GM18526 (cell line): ENCODE measurements at regions not wholly inside any gene's neighbourhood (a gene's known extent, or its start where the extent isn't known, plus 50 kb on each side); places are given as distances from the start of the nearest gene placed in this dataset.

Experiments
- POLR2A ChIP-seq: IDR thresholded peaks from 3 replicates; pipeline ENCODE4 v1.6.1; 2011; ENCODE audit not compliant: insufficient read length; ENCODE audit errors: extremely low read depth

GRCh38 chr11:115889712-115890111, 385.5 kb upstream of the CADM1 start:
- TF ChIP-seq POLR2A = no peak

GRCh38 chr11:115887727-115888126, 383.5 kb upstream of the CADM1 start:
- TF ChIP-seq POLR2A = no peak

GRCh38 chr11:115887316-115887715, 383.1 kb upstream of the CADM1 start:
- TF ChIP-seq POLR2A = no peak

GRCh38 chr11:115886422-115886733, 382.2 kb upstream of the CADM1 start:
- no peak for TF ChIP-seq POLR2A

GRCh38 chr11:115885535-115886421, 381.6 kb upstream of the CADM1 start:
- no peak for TF ChIP-seq POLR2A

- no peak for TF ChIP-seq POLR2A
These were observed 380.8 kb upstream of the CADM1 start for GRCh38 chr11:115884800-115885534.

- TF ChIP-seq POLR2A = no peak
These were observed 370.6 kb upstream of the CADM1 start for GRCh38 chr11:115874843-115875242.

GRCh38 chr11:115873813-115874212, 369.6 kb upstream of the CADM1 start:
- TF ChIP-seq POLR2A = no peak

GRCh38 chr11:115872416-115872815, 368.2 kb upstream of the CADM1 start:
- no peak for TF ChIP-seq POLR2A

- TF ChIP-seq POLR2A = no peak
These were observed 367.0 kb upstream of the CADM1 start for GRCh38 chr11:115871161-115871760.

GRCh38 chr11:115869780-115870431, 365.7 kb upstream of the CADM1 start:
- no peak for TF ChIP-seq POLR2A

- no peak for TF ChIP-seq POLR2A
These were observed 364.9 kb upstream of the CADM1 start for GRCh38 chr11:115869131-115869530.

GRCh38 chr11:115860246-115860645, 356.0 kb upstream of the CADM1 start:
- TF ChIP-seq POLR2A = no peak

GRCh38 chr11:115848611-115849010, 344.4 kb upstream of the CADM1 start:
- TF ChIP-seq POLR2A = no peak

- no peak for TF ChIP-seq POLR2A
These were observed 343.9 kb upstream of the CADM1 start for GRCh38 chr11:115848080-115848479.
